GM12874 (cell line): ENCODE measurements at regions not wholly inside any gene's neighbourhood (a gene's known extent, or its start where the extent isn't known, plus 50 kb on each side); places are given as distances from the start of the nearest gene placed in this dataset.

Experiments used
- CTCF ChIP-seq: IDR thresholded peaks from 2 replicates; pipeline ENCODE4 v1.5.1; 2011; ENCODE audit warnings: low read depth, mild to moderate bottlenecking, control low read depth, low read length, moderate library complexity; ENCODE audit not compliant: insufficient read depth

DNA sequence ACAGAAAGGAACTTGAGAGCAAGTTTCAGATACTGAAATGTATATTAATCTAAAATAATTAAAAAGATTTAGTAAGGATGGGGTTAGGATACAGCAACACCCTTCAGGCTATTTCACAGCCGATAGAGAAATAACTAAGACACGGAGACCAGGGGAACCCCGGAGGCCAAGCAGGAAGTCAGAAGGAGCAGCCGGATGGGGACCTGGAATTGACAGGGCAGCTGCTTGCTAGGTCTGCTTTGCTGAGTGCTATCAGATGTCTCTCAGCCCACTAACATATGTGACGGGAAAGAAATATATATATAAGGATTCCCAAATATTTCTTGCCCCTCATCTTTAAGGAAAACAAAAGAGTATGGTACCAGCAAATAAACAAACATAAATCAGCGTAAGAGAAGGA, 154.1 kb upstream of the CDH5 start:
- no peak for TF ChIP-seq CTCF

GRCh38 chr16:66211651-66212050, 154.8 kb upstream of the CDH5 start:
- TF ChIP-seq CTCF = no peak

GRCh38 chr16:66207883-66208265, 158.6 kb upstream of the CDH5 start:
- no peak for TF ChIP-seq CTCF

GRCh38 chr16:66207139-66207882, 159.2 kb upstream of the CDH5 start:
- TF ChIP-seq CTCF = no peak

DNA sequence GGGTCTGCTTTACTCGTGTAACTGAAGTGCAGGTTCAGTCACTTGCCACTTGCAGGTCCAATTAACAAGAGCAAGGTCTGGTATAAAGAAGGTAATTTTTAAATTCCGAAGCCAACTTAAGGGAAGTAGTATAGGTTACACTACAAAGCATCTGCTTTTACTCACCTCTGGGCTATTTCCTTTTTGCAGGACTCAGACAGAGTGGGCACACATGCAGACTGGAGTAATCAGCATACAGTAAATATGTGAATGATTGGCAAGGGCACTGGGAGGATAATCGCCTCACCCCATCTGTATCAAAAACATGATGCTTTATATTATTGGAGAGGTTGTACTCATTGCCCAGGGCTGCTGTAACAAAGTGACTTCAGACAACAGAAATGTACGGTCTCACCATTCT, 160.1 kb upstream of the CDH5 start:
- TF ChIP-seq CTCF = no peak

DNA sequence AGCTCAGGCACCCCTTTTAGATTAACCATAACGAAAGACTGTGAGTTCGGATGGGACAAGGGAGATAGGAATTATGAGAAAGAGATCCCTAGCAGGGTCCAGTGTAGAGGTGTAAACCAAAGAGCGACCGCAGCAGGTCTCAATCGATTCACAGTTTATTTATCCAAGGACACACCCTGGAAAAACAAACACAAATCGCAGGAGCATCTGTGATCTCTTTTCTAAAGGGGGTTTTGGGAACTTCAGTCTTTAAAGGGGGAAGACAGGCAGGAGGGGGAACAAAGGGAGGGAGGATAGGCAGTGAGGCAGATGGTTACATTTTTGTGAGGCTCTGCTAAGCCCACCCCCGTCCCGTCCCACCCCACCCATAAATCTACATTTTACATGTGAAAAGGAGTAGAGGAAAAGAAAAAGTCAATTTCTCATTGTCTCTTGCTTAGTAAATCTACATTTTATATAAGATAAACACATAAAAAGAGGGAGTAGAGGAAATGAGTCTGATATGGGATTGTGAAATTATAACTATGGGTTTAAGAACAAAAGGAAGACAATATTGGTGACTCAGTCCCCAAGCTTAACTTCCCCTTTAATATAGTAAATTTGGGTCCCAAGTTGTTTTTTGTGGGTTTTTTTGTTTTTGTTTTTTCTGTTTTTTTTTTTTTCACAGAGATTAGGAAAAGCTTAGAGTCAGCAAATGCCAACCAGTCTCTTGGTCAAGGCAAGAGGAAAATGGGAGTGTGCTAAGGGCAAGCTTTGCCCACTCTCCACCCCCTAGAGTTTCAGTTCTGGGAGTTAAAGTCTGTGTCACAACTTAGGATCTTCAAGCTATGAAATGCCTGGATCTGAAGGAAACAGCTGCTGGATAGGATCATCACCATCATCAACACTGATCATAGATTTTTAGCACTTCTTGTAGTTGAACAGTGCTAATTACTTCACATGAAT, 160.9 kb upstream of the CDH5 start:
- TF ChIP-seq CTCF = no peak

- TF ChIP-seq CTCF = no peak
Measured at GRCh38 chr16:66204756-66205155, 161.7 kb upstream of the CDH5 start.
